Fibroblast of lung (primary cell): ENCODE measurements at regions not wholly inside any gene's neighbourhood (a gene's known extent, or its start where the extent isn't known, plus 50 kb on each side); places are given as distances from the start of the nearest gene placed in this dataset.
A peak's percentile ranks its signal among the peaks of the same experiment; 100 is the strongest.
"Not testable (repeated sequence)": the region's sequence is repeated elsewhere in the genome, so short reads cannot be mapped to it uniquely, and the experiment has no call there.

Experiments
- DNase-seq, 2 donors: peaks; one replicate each; pipeline versions ENCODE4 v3.0.0 to v3.0.0-alpha.2; 2010; ENCODE audit warnings: low read depth in 2 of 2
- H2AFZ ChIP-seq: 2 replicates; pipeline ENCODE4 v1.5.1; 2012; ENCODE audit warnings: low read length, control low read depth, inconsistent platforms
- H3K27ac ChIP-seq: 2 replicates; pipeline ENCODE4 v1.5.1; 2011; ENCODE audit warnings: low read length, control low read depth; ENCODE audit not compliant: insufficient read depth
- H3K27me3 ChIP-seq: 2 replicates; pipeline ENCODE4 v1.5.1; 2011; ENCODE audit warnings: mild to moderate bottlenecking, low read length; ENCODE audit not compliant: control insufficient read depth, insufficient read depth
- H3K36me3 ChIP-seq: 2 replicates; pipeline ENCODE4 v1.5.1; 2011; ENCODE audit warnings: low read length; ENCODE audit not compliant: control insufficient read depth, insufficient read depth
- H3K4me1 ChIP-seq: 2 replicates; pipeline ENCODE4 v1.5.1; 2011; ENCODE audit warnings: low read length; ENCODE audit not compliant: control insufficient read depth, insufficient read depth; ENCODE audit errors: extremely low read depth
- H3K4me2 ChIP-seq: 2 replicates; pipeline ENCODE4 v1.5.1; 2011; ENCODE audit warnings: low read length, control low read depth; ENCODE audit not compliant: insufficient read depth; ENCODE audit errors: extremely low read depth
- H3K4me3 ChIP-seq, 4 experiments: fragments of 200-600 bp in 1 of 4; sonication (generic) in 1 of 4; replicated peaks in 1 of 4; 2 replicates each; pipeline ENCODE4 v1.5.1; 2011 to 2016; ENCODE audit warnings: low read length in 4 of 4, low read depth in 3 of 4, mild to moderate bottlenecking in 3 of 4, control low read depth in 2 of 4, inconsistent platforms in 1 of 4, mixed read lengths in 1 of 4; ENCODE audit not compliant: insufficient read depth in 1 of 4; ENCODE audit errors: control extremely low read depth in 1 of 4
- H3K79me2 ChIP-seq: 2 replicates; pipeline ENCODE4 v1.5.1; 2012; ENCODE audit warnings: mild to moderate bottlenecking, low read length, inconsistent platforms; ENCODE audit not compliant: control insufficient read depth, insufficient read depth
- H3K9ac ChIP-seq: 2 replicates; pipeline ENCODE4 v1.5.1; 2011; ENCODE audit warnings: mild to moderate bottlenecking, low read length, control low read depth; ENCODE audit not compliant: insufficient read depth
- H3K9me3 ChIP-seq: 2 replicates; pipeline ENCODE4 v1.5.1; 2012; ENCODE audit warnings: low read depth, low read length; ENCODE audit not compliant: control insufficient read depth, insufficient read depth
- H4K20me1 ChIP-seq: 2 replicates; pipeline ENCODE4 v1.5.1; 2011; ENCODE audit warnings: low read length; ENCODE audit not compliant: control insufficient read depth, insufficient read depth; ENCODE audit errors: extremely low read depth
- CTCF ChIP-seq, 2 donors: IDR thresholded peaks in 1 of 2; conservative IDR thresholded peaks in 1 of 2; 1 replicate in 1 of 2; 2 replicates in 1 of 2; pipeline ENCODE4 v1.5.1; 2011 to 2012; ENCODE audit warnings: low read length in 2 of 2, control low read depth in 1 of 2, inconsistent platforms in 1 of 2, low read depth in 1 of 2, mild to moderate bottlenecking in 1 of 2
- EZH2 ChIP-seq: IDR thresholded peaks from 2 replicates; pipeline ENCODE4 v1.5.1; 2012; ENCODE audit warnings: low read length, control low read depth, mild to moderate bottlenecking; ENCODE audit errors: missing control alignments

GRCh38 chr1:66462313-66462712, 71.6 kb upstream of the SGIP1 start:
- H3K4me2 ChIP-seq: no peak overlapping the region
- H3K4me3 ChIP-seq: no peak overlapping the region
- TF ChIP-seq CTCF (conservative IDR thresholded peaks at IDR 0.05 in 1 of 2, IDR thresholded peaks at IDR 0.05 in 1 of 2; ENCODE audit: low read depth in 1 of 2, low read length in 2 of 2): no peak
- no peak for TF ChIP-seq EZH2
- DNase-seq: no peak
- peaks cover 17% of the 10 kb centered on the region for H3K4me1 ChIP-seq
- H3K27ac ChIP-seq: no peak overlapping the region
- no peaks in the 10 kb centered on the region for H3K27me3 ChIP-seq
- H3K9me3 ChIP-seq: no peaks in the 10 kb centered on the region
- no peaks in the 10 kb centered on the region for H3K36me3 ChIP-seq
- no peak overlapping the region for H2AFZ ChIP-seq
- H4K20me1 ChIP-seq: no peaks in the 10 kb centered on the region
- no peaks in the 10 kb centered on the region for H3K79me2 ChIP-seq
- no peak overlapping the region for H3K9ac ChIP-seq

- H3K4me3 ChIP-seq: no peak overlapping the region
- H3K9ac ChIP-seq: peak overlapping the region; percentile 27
- H3K36me3 ChIP-seq: no peaks in the 10 kb centered on the region
- H3K4me2 ChIP-seq: peak overlapping the region; percentile 76
- no peaks in the 10 kb centered on the region for H3K79me2 ChIP-seq
- H3K4me1 ChIP-seq: peaks cover 17% of the 10 kb centered on the region
- no peak for TF ChIP-seq EZH2
- no peak for TF ChIP-seq CTCF (conservative IDR thresholded peaks at IDR 0.05 in 1 of 2, IDR thresholded peaks at IDR 0.05 in 1 of 2; ENCODE audit: low read depth in 1 of 2, low read length in 2 of 2)
- no peaks in the 10 kb centered on the region for H3K9me3 ChIP-seq
- peak overlapping the region; percentile 73 for H2AFZ ChIP-seq
- no peaks in the 10 kb centered on the region for H3K27me3 ChIP-seq
- DNase-seq: no peak
- peak overlapping the region; percentile 93 for H3K27ac ChIP-seq
- H4K20me1 ChIP-seq: no peaks in the 10 kb centered on the region
These were observed 69.6 kb upstream of the SGIP1 start for GRCh38 chr1:66464351-66464750.

GRCh38 chr1:66464802-66465201, 69.2 kb upstream of the SGIP1 start:
- H3K9ac ChIP-seq: peak overlapping the region; percentile 27
- no peaks in the 10 kb centered on the region for H3K9me3 ChIP-seq
- no peaks in the 10 kb centered on the region for H3K36me3 ChIP-seq
- H3K4me3 ChIP-seq: no peak overlapping the region
- TF ChIP-seq CTCF (conservative IDR thresholded peaks at IDR 0.05 in 1 of 2, IDR thresholded peaks at IDR 0.05 in 1 of 2; ENCODE audit: low read depth in 1 of 2, low read length in 2 of 2) (no peak), EZH2 (no peak)
- H3K27ac ChIP-seq: peak overlapping the region; percentile 93
- no peaks in the 10 kb centered on the region for H3K79me2 ChIP-seq
- H3K4me2 ChIP-seq: peak overlapping the region; percentile 76
- no peaks in the 10 kb centered on the region for H4K20me1 ChIP-seq
- peaks cover 17% of the 10 kb centered on the region for H3K4me1 ChIP-seq
- peak; percentile 90 to 99 for DNase-seq
- H2AFZ ChIP-seq: peak overlapping the region; percentile 82
- no peaks in the 10 kb centered on the region for H3K27me3 ChIP-seq

- Histone ChIP-seq H3K4me2 (peak overlapping the region; percentile 40), H3K4me1 (peaks cover 17% of the 10 kb centered on the region)
- H3K27me3 ChIP-seq, H3K9ac ChIP-seq, H2AFZ ChIP-seq, H3K79me2 ChIP-seq, H3K36me3 ChIP-seq, H3K9me3 ChIP-seq, H4K20me1 ChIP-seq, H3K27ac ChIP-seq, H3K4me3 ChIP-seq: not testable (repeated sequence)
- peak; percentile 44 to 87 for DNase-seq
These were observed 67.3 kb upstream of the SGIP1 start for GRCh38 chr1:66466695-66467094.
